ENCODE measurements at regions not wholly inside any gene's neighbourhood (a gene's known extent, or its start where the extent isn't known, plus 50 kb on each side); places are given as distances from the start of the nearest gene placed in this dataset.

GRCh38 chr16:52755396-52755795, 208.5 kb upstream of the TOX3 start:
- Histone ChIP-seq H3K4me1 (ENCODE audit: low read length) (no peaks in the 10 kb centered on the region), H2AFZ (ENCODE audit: low read length) (no peak overlapping the region), H4K20me1 (ENCODE audit: insufficient read depth, low read length) (no peaks in the 10 kb centered on the region), H3K9ac (ENCODE audit: low read length) (no peak overlapping the region), H3K79me2 (ENCODE audit: low read length) (no peaks in the 10 kb centered on the region), H3K36me3 (replicated peaks; ENCODE audit: insufficient read depth, low read length) (no peaks in the 10 kb centered on the region), H3K27me3 (replicated peaks; ENCODE audit: insufficient read depth, low read length) (no peaks in the 10 kb centered on the region), H3K27ac (ENCODE audit: low read length) (no peak overlapping the region), H3K4me3 (ENCODE audit: low read length) (no peak overlapping the region), H3K9me2 (replicated peaks; ENCODE audit: insufficient read depth, low read length) (no peaks in the 10 kb centered on the region), H3F3A (ENCODE audit: insufficient read depth, low read length) (no peaks in the 10 kb centered on the region), H3K9me3 (replicated peaks; ENCODE audit: insufficient read depth, low read length) (no peaks in the 10 kb centered on the region), H3K4me2 (ENCODE audit: low read depth, low read length) (no peak overlapping the region)
- DNase-seq: no peak
- TF ChIP-seq EZH2 (optimal IDR thresholded peaks at IDR 0.05; ENCODE audit: low read depth, low read length) (no peak), CTCF (IDR thresholded peaks at IDR 0.05; ENCODE audit: low read length) (no peak), EZH2phosphoT487 (IDR thresholded peaks at IDR 0.05; ENCODE audit: low read length) (no peak)

- no peaks in the 10 kb centered on the region for H3K9me3 ChIP-seq (replicated peaks; ENCODE audit: insufficient read depth, low read length)
- no peak overlapping the region for H3K9ac ChIP-seq (ENCODE audit: low read length)
- H3K4me2 ChIP-seq (ENCODE audit: low read depth, low read length): no peak overlapping the region
- H3K4me1 ChIP-seq (ENCODE audit: low read length): no peaks in the 10 kb centered on the region
- H3F3A ChIP-seq (ENCODE audit: insufficient read depth, low read length): no peaks in the 10 kb centered on the region
- H3K27me3 ChIP-seq (replicated peaks; ENCODE audit: insufficient read depth, low read length): no peaks in the 10 kb centered on the region
- TF ChIP-seq EZH2 (optimal IDR thresholded peaks at IDR 0.05; ENCODE audit: low read depth, low read length) (no peak), CTCF (IDR thresholded peaks at IDR 0.05; ENCODE audit: low read length) (no peak), EZH2phosphoT487 (IDR thresholded peaks at IDR 0.05; ENCODE audit: low read length) (no peak)
- H3K4me3 ChIP-seq (ENCODE audit: low read length): no peak overlapping the region
- DNase-seq: no peak
- H2AFZ ChIP-seq (ENCODE audit: low read length): no peak overlapping the region
- H3K9me2 ChIP-seq (replicated peaks; ENCODE audit: insufficient read depth, low read length): no peaks in the 10 kb centered on the region
- H3K27ac ChIP-seq (ENCODE audit: low read length): no peak overlapping the region
- H3K79me2 ChIP-seq (ENCODE audit: low read length): no peaks in the 10 kb centered on the region
- H4K20me1 ChIP-seq (ENCODE audit: insufficient read depth, low read length): no peaks in the 10 kb centered on the region
- H3K36me3 ChIP-seq (replicated peaks; ENCODE audit: insufficient read depth, low read length): no peaks in the 10 kb centered on the region
Measured at GRCh38 chr16:52751035-52751434, 204.1 kb upstream of the TOX3 start.

GRCh38 chr16:52748741-52749140, 201.8 kb upstream of the TOX3 start:
- no peak overlapping the region for H3K9ac ChIP-seq (ENCODE audit: low read length)
- no peak for TF ChIP-seq EZH2phosphoT487 (IDR thresholded peaks at IDR 0.05; ENCODE audit: low read length)

GRCh38 chr16:52747088-52747595, 200.2 kb upstream of the TOX3 start:
- Histone ChIP-seq H3K36me3 (replicated peaks; ENCODE audit: insufficient read depth, low read length) (no peaks in the 10 kb centered on the region), H3K9ac (ENCODE audit: low read length) (no peak overlapping the region), H3K79me2 (ENCODE audit: low read length) (no peaks in the 10 kb centered on the region), H3K9me2 (replicated peaks; ENCODE audit: insufficient read depth, low read length) (no peaks in the 10 kb centered on the region), H3K4me2 (ENCODE audit: low read depth, low read length) (no peak overlapping the region), H3K27me3 (replicated peaks; ENCODE audit: insufficient read depth, low read length) (no peaks in the 10 kb centered on the region), H3K4me3 (ENCODE audit: low read length) (no peak overlapping the region), H3K4me1 (ENCODE audit: low read length) (no peaks in the 10 kb centered on the region), H3F3A (ENCODE audit: insufficient read depth, low read length) (no peaks in the 10 kb centered on the region), H3K9me3 (replicated peaks; ENCODE audit: insufficient read depth, low read length) (no peaks in the 10 kb centered on the region), H3K27ac (ENCODE audit: low read length) (no peak overlapping the region), H2AFZ (ENCODE audit: low read length) (no peak overlapping the region), H4K20me1 (ENCODE audit: insufficient read depth, low read length) (no peaks in the 10 kb centered on the region)
- DNase-seq: no peak
- TF ChIP-seq EZH2phosphoT487 (IDR thresholded peaks at IDR 0.05; ENCODE audit: low read length) (no peak), CTCF (IDR thresholded peaks at IDR 0.05; ENCODE audit: low read length) (no peak), EZH2 (optimal IDR thresholded peaks at IDR 0.05; ENCODE audit: low read depth, low read length) (no peak)

More at GRCh38 chr16:52748741-52749140, 201.8 kb upstream of the TOX3 start:
- Histone ChIP-seq H3K4me2 (ENCODE audit: low read depth, low read length) (no peak overlapping the region), H3K9me2 (replicated peaks; ENCODE audit: insufficient read depth, low read length) (no peaks in the 10 kb centered on the region), H3K4me3 (ENCODE audit: low read length) (no peak overlapping the region), H3K27me3 (replicated peaks; ENCODE audit: insufficient read depth, low read length) (no peaks in the 10 kb centered on the region), H3K4me1 (ENCODE audit: low read length) (no peaks in the 10 kb centered on the region), H3K9me3 (replicated peaks; ENCODE audit: insufficient read depth, low read length) (no peaks in the 10 kb centered on the region), H2AFZ (ENCODE audit: low read length) (no peak overlapping the region), H3K36me3 (replicated peaks; ENCODE audit: insufficient read depth, low read length) (no peaks in the 10 kb centered on the region), H3F3A (ENCODE audit: insufficient read depth, low read length) (no peaks in the 10 kb centered on the region), H4K20me1 (ENCODE audit: insufficient read depth, low read length) (no peaks in the 10 kb centered on the region), H3K79me2 (ENCODE audit: low read length) (no peaks in the 10 kb centered on the region), H3K27ac (ENCODE audit: low read length) (no peak overlapping the region)
- DNase-seq: no peak
